H1 (cell line): ENCODE measurements at regions not wholly inside any gene's neighbourhood (a gene's known extent, or its start where the extent isn't known, plus 50 kb on each side); places are given as distances from the start of the nearest gene placed in this dataset.

Experiments used
- GTF2F1 ChIP-seq: IDR thresholded peaks from 2 replicates; pipeline ENCODE4 v1.6.1; 2012; ENCODE audit warnings: low read depth, low read length, improper control_type of control experiment, borderline replicate concordance
- NANOG ChIP-seq: IDR thresholded peaks from 2 replicates; pipeline ENCODE4 v1.6.1; 2011; ENCODE audit warnings: low read length, low read depth, mild to moderate bottlenecking, inconsistent platforms; ENCODE audit not compliant: insufficient read depth, poor library complexity, severe bottlenecking
- POLR2AphosphoS5 ChIP-seq: IDR thresholded peaks from 2 replicates; pipeline ENCODE4 v1.6.1; 2011; ENCODE audit warnings: low read depth, low read length
- TBP ChIP-seq: IDR thresholded peaks from 2 replicates; pipeline ENCODE4 v1.6.1; 2011; ENCODE audit warnings: low read depth, low read length, improper control_type of control experiment
- TF ChIP-seq, protein P1 (sequence below): fragments of 300-600 bp; sonication (generic); IDR thresholded peaks from 2 replicates; pipeline ENCODE4 v1.7.1; 2012; ENCODE audit warnings: low read length, moderate library complexity, mild to moderate bottlenecking, inconsistent platforms; ENCODE audit not compliant: insufficient replicate concordance
- TF ChIP-seq, protein P2 (sequence below): IDR thresholded peaks from 2 replicates; pipeline ENCODE4 v1.6.1; 2012; ENCODE audit warnings: low read length, inconsistent platforms

DNA sequence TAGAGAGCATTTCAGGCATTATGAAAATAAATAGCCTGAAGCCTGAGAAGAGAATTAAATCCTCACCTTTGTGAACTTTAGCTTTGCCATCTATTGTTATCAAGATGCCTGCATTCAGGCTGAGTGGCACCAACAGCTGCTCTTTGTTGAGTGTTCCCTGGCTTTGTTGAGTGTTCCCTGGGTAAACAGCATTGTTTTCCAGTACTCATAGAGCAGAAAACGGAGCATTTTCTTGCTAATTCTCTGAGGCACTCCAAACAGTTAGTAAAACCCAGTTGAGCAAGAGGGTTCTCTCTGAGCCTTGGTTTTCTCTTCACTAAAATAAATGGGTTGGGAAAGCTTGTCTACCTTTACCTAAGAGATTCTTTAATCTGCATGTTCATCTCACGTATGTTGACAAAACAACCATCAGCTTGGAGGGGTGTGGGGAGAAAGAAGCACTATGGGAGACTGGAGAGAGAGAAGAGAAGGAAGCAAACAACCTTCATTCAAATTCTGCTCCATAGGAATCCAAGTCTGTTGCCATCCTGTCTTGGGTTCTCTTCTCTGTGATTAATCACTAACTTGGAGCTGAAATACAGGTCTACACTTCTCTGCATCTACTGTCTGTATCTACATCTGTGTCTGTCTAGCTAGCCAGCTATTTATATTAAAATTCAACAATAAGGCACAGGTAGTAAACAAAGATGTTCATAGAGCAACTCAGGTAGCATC lies 567.0 kb upstream of the SOX11 start (continued):
- TF ChIP-seq, protein P1, sequence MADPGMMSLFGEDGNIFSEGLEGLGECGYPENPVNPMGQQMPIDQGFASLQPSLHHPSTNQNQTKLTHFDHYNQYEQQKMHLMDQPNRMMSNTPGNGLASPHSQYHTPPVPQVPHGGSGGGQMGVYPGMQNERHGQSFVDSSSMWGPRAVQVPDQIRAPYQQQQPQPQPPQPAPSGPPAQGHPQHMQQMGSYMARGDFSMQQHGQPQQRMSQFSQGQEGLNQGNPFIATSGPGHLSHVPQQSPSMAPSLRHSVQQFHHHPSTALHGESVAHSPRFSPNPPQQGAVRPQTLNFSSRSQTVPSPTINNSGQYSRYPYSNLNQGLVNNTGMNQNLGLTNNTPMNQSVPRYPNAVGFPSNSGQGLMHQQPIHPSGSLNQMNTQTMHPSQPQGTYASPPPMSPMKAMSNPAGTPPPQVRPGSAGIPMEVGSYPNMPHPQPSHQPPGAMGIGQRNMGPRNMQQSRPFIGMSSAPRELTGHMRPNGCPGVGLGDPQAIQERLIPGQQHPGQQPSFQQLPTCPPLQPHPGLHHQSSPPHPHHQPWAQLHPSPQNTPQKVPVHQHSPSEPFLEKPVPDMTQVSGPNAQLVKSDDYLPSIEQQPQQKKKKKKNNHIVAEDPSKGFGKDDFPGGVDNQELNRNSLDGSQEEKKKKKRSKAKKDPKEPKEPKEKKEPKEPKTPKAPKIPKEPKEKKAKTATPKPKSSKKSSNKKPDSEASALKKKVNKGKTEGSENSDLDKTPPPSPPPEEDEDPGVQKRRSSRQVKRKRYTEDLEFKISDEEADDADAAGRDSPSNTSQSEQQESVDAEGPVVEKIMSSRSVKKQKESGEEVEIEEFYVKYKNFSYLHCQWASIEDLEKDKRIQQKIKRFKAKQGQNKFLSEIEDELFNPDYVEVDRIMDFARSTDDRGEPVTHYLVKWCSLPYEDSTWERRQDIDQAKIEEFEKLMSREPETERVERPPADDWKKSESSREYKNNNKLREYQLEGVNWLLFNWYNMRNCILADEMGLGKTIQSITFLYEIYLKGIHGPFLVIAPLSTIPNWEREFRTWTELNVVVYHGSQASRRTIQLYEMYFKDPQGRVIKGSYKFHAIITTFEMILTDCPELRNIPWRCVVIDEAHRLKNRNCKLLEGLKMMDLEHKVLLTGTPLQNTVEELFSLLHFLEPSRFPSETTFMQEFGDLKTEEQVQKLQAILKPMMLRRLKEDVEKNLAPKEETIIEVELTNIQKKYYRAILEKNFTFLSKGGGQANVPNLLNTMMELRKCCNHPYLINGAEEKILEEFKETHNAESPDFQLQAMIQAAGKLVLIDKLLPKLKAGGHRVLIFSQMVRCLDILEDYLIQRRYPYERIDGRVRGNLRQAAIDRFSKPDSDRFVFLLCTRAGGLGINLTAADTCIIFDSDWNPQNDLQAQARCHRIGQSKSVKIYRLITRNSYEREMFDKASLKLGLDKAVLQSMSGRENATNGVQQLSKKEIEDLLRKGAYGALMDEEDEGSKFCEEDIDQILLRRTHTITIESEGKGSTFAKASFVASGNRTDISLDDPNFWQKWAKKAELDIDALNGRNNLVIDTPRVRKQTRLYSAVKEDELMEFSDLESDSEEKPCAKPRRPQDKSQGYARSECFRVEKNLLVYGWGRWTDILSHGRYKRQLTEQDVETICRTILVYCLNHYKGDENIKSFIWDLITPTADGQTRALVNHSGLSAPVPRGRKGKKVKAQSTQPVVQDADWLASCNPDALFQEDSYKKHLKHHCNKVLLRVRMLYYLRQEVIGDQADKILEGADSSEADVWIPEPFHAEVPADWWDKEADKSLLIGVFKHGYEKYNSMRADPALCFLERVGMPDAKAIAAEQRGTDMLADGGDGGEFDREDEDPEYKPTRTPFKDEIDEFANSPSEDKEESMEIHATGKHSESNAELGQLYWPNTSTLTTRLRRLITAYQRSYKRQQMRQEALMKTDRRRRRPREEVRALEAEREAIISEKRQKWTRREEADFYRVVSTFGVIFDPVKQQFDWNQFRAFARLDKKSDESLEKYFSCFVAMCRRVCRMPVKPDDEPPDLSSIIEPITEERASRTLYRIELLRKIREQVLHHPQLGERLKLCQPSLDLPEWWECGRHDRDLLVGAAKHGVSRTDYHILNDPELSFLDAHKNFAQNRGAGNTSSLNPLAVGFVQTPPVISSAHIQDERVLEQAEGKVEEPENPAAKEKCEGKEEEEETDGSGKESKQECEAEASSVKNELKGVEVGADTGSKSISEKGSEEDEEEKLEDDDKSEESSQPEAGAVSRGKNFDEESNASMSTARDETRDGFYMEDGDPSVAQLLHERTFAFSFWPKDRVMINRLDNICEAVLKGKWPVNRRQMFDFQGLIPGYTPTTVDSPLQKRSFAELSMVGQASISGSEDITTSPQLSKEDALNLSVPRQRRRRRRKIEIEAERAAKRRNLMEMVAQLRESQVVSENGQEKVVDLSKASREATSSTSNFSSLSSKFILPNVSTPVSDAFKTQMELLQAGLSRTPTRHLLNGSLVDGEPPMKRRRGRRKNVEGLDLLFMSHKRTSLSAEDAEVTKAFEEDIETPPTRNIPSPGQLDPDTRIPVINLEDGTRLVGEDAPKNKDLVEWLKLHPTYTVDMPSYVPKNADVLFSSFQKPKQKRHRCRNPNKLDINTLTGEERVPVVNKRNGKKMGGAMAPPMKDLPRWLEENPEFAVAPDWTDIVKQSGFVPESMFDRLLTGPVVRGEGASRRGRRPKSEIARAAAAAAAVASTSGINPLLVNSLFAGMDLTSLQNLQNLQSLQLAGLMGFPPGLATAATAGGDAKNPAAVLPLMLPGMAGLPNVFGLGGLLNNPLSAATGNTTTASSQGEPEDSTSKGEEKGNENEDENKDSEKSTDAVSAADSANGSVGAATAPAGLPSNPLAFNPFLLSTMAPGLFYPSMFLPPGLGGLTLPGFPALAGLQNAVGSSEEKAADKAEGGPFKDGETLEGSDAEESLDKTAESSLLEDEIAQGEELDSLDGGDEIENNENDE: peak; percentile 74
- peak; percentile 85 for TF ChIP-seq NANOG
- peak; percentile 61; the same call in 1 of the 2 replicates for TF ChIP-seq POLR2AphosphoS5
- TF ChIP-seq, protein P2, sequence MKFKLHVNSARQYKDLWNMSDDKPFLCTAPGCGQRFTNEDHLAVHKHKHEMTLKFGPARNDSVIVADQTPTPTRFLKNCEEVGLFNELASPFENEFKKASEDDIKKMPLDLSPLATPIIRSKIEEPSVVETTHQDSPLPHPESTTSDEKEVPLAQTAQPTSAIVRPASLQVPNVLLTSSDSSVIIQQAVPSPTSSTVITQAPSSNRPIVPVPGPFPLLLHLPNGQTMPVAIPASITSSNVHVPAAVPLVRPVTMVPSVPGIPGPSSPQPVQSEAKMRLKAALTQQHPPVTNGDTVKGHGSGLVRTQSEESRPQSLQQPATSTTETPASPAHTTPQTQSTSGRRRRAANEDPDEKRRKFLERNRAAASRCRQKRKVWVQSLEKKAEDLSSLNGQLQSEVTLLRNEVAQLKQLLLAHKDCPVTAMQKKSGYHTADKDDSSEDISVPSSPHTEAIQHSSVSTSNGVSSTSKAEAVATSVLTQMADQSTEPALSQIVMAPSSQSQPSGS: no peak
- TF ChIP-seq GTF2F1: no peak
- 0 out of 2 replicates have a peak, but pooled peaks have one; percentile 14 for TF ChIP-seq TBP
- TF ChIP-seq, all 59 proteins: peak for 9
